ENCODE measurements at regions not wholly inside any gene's neighbourhood (a gene's known extent, or its start where the extent isn't known, plus 50 kb on each side); places are given as distances from the start of the nearest gene placed in this dataset.

DNA sequence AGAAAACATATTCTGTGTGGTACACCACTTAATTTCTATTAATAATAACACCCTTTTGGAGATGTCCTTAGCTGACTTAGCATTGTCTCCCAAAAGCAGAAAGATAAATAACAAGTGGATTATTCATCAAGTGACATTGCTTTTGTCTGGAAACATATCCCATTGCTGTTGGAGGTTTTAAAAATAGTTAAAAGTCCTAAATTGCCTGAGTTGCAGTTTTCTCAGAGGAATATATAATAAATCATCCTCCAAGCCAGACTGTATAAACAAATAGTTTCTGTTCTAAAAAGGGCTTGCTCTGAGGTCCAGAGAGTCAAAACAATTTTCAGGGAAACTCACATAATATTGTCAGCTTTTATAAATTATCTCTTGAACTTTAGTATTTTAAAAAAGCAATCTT, 60.4 kb upstream of the CD96 start:
- TF ChIP-seq, protein P1, sequence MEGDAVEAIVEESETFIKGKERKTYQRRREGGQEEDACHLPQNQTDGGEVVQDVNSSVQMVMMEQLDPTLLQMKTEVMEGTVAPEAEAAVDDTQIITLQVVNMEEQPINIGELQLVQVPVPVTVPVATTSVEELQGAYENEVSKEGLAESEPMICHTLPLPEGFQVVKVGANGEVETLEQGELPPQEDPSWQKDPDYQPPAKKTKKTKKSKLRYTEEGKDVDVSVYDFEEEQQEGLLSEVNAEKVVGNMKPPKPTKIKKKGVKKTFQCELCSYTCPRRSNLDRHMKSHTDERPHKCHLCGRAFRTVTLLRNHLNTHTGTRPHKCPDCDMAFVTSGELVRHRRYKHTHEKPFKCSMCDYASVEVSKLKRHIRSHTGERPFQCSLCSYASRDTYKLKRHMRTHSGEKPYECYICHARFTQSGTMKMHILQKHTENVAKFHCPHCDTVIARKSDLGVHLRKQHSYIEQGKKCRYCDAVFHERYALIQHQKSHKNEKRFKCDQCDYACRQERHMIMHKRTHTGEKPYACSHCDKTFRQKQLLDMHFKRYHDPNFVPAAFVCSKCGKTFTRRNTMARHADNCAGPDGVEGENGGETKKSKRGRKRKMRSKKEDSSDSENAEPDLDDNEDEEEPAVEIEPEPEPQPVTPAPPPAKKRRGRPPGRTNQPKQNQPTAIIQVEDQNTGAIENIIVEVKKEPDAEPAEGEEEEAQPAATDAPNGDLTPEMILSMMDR (IDR thresholded peaks at IDR 0.05), result no peak
- no peak for TF ChIP-seq POLR2AphosphoS5 (IDR thresholded peaks at IDR 0.05)
- no peak for TF ChIP-seq POLR2A (IDR thresholded peaks at IDR 0.05)
- TF ChIP-seq EP300 (IDR thresholded peaks at IDR 0.05), result no peak
